ENCODE measurements at regions not wholly inside any gene's neighbourhood (a gene's known extent, or its start where the extent isn't known, plus 50 kb on each side); places are given as distances from the start of the nearest gene placed in this dataset.

GRCh38 chr6:95676011-95676628, 98.8 kb downstream of the MANEA start:
- TF ChIP-seq ESRRA (CRISPR knock-in tag; IDR thresholded peaks at IDR 0.05; ENCODE audit: borderline replicate concordance) = no peak
- TF ChIP-seq CTCF (IDR thresholded peaks at IDR 0.05) = no peak
- no peak for TF ChIP-seq ZNF121 (CRISPR knock-in tag; IDR thresholded peaks at IDR 0.05)
- TF ChIP-seq ZNF263 (CRISPR knock-in tag; IDR thresholded peaks at IDR 0.05; ENCODE audit: low read depth) = no peak
- no peak for TF ChIP-seq TEAD1 (CRISPR knock-in tag; IDR thresholded peaks at IDR 0.05)
- TF ChIP-seq TEAD4 (CRISPR knock-in tag; IDR thresholded peaks at IDR 0.05) = no peak
- TF ChIP-seq ZNF281 (CRISPR knock-in tag; IDR thresholded peaks at IDR 0.05) = no peak
